ENCODE measurements at regions not wholly inside any gene's neighbourhood (a gene's known extent, or its start where the extent isn't known, plus 50 kb on each side); places are given as distances from the start of the nearest gene placed in this dataset.

- no peak for DNase-seq
Observed at GRCh38 chr2:11018651-11019185, 107.0 kb downstream of the KCNF1 start.

DNA sequence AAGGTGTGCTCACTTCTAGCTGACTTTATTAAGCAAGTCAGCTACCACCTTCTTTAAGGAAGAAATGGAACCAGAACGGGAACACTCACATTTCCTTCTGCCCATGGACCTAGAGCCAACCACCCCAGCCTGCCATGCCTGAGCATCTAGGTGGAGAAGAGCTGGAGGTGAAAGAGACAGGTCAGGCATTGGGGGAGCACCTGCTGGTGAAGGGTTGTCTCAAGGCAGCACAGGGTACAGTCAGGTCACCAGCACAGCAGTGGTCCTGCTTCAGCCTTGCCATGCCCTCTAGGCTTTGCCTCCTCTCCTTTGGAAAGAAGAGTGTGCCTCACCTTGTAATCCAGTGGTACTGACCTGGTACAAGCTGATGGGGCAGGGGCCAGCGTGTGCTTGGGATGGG, 107.9 kb downstream of the KCNF1 start:
- DNase-seq: no peak

GRCh38 chr2:11022064-11022463, 110.3 kb downstream of the KCNF1 start:
- DNase-seq: no peak

DNA sequence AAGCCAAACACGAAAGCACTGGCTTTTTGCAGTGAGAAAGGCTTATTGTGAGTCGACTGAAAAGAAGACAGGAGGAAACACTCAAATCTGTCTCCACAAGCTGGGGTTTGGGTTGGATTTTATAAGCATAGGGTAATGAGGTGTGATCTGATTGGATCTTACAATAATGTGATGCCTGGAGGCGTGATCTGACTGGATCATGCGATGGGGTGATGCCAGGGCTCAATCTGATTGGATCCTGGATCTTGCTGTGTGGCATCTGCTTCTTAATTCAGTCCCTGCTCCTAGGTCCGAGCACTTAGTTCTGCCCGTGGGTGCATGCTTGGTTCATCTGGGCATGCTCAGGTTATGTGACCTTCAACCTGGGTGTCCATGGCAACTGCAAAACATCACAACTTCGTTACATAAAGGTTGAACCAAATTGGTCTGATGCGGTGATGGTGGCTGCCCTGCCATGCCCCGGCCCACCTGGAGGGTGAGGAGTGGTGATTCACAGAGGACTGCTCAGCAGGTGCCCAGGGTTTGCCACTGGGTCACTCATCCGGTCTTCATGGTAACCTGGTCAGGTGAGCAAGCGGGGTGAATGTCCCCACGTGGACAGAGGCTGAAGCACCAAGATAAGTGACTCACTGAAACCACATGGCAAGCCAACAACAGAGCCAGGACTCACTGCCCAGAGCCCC, 111.0 kb downstream of the KCNF1 start:
- no peak for DNase-seq

DNA sequence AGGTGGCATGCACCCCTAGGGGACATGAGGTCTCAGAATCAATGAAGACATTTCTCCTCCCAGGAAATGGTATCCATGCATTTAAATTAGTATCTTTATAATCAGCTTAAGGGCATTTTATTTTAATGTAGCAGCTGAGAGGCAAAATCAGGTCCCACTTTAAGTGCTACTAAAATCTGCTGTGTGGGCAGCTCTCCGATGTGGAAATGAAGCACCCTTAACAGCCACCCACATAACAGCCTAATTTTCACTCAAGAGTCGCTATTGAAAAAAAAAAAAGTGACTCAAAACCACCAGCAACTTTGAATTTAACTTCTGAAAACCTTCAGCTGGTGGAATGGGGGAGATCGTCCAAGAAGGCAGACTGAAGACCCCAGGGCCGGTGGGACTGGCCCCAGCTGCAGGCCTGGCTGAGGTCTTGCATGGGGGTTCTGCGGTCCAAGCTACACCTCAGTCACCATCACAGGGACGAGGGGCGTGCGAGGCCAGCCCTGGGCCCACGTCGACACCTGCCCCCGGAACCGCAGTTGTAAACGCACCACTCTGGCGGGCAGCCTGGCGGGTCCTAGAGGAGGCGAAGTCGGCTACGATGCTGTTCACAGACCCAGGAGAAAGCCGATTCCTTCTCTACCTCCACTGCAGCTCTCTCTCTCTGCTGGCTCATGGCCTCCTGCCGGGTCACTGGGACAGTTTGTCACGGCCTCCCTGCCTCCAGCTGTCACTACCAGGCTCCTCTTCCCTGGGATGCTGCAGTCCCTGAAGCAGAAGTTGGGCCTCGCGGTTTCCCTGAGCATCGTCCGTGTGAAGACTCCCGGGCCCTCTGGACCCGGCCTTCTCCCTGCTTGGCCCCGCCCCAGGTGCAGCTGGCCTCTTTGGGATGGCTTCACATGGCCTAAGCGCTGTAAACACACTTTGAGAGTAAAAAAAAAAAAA, 111.9 kb downstream of the KCNF1 start:
- no peak for DNase-seq

DNA sequence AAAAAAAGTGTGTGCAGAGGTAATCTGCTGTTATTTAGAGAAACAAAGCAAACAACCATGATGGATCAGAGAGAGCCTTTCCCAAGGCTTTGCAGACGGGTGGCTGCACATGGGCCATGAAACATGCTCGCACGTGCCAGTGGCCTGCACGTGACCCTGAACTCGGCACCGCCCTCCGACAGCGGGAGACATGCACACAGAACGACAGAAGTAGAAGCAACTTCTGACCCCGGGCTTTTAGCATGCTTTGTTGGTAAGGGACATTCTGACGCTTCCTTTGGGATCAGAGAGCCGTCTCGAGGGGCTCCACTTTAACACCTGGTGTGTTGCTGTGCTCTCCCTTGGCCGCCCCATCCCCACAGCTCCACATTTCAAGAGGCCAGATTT, 112.5 kb downstream of the KCNF1 start:
- DNase-seq: no peak

DNA sequence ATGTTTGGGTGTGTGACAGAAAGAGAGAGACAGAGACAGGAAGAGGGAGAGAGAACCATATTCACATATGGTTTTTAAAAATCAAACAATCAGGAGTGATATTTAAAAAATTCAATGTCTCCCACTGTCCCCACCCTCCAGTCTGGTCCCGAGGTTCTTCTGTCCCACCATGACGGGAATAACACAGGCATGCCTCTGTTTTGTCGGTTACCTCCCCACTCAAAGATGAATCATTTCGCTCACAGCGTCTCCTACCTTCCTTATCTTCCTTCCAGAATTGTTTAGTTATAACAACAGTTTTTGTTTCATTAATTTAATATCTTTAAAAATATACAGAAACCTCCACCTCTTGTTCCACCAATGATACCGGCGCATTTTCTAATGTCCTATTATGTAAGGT, 113.0 kb downstream of the KCNF1 start:
- DNase-seq: no peak

GRCh38 chr2:11026286-11026921, 114.7 kb downstream of the KCNF1 start:
- no peak for DNase-seq

DNA sequence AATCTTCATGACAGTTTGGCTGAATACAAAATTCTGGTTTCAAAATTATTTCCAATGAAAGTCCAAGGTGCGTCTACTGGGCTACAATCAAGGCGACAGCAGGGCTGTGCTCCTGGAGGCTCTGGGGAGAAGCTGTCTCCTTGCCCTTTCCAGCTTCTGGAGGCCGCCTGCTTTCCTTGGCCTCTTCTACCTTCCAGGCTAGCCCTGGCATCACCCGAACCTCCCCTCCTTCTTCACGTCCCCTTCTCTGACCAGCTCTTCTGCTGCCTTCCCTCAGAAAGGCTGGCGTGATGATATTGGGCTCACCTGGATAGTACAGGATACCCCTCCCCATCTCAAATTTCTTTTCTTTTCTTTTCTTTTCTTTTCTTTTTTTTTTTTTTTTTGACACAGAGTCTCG, 115.5 kb downstream of the KCNF1 start:
- DNase-seq: no peak

- no peak for DNase-seq
Observed at GRCh38 chr2:11028407-11028916, 116.7 kb downstream of the KCNF1 start.

DNA sequence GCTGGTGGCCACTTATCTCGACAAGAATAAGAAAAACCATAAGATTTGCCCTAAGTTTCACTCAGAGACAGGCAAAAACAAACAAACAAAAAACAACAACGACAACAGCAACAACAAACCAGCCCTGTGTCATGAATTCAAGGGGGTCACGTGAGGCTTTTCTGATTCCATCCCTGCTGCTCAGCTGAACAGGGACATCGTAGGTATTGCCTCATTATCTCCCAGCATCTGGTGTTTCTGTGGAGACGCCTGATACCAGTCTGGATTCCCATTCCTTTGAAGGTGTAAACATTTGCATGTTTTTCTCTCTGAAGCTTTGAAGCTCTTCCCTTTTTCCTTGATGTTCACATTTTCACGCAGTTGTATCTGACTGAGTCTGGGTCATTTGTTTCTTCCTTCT, 117.4 kb downstream of the KCNF1 start:
- DNase-seq: no peak

- DNase-seq: no peak
Observed at GRCh38 chr2:11030036-11030435, 118.3 kb downstream of the KCNF1 start.

DNA sequence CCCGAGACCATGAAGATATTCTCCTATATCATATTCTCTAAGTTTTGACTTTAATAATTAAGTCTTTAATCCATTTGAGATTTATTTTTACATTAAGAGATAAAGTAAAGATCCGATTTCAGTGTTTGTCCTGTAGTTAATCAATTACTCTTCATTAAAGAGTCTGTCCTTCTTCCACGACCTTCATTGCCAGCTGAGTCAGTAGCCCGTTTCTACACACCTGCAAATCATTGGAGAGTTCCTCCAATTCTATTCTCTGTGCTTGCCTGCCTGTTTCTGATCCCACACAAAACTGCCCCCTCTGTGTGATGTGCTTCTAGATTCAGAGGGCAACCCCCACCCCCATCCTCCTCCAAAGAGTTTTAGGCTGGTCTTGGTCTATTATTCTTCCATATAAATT, 119.2 kb downstream of the KCNF1 start:
- no peak for DNase-seq

DNA sequence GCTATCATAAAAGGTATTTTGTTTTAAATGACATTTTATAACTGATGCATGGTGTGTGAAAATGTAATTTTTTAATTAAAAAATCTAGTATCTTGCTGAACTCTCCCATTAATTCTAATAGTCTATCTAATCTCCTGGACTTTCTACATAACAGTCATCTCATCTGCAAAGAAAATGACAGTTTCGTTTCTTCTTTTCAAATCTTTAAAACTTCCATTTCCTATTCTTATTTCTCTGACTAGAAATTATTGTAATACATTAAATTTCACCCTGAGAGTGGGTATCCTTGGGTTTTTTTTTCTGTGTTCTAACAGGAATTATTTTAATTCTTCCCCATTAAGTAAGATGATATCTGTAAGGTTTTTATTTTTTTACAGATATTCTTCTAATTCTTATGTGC, 120.1 kb downstream of the KCNF1 start:
- DNase-seq: no peak

DNA sequence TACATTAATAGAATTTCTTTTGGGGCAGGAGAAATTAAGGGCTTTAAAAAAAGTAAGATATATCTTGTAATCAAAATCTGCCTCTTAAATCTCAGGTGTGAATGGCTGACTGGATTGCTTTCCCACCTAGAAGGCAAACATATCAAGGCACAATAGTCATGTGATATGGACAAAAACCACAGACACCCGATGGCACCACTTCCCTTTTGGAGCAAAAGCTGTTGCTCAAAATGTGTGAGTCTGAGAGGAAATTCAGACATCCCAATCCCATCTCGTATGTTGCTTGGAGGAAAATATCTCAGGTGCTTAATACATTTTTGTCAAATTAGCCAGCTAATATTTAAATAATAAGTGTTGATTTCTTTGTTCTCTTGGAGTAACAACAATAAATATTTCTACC, 120.7 kb downstream of the KCNF1 start:
- no peak for DNase-seq

DNA sequence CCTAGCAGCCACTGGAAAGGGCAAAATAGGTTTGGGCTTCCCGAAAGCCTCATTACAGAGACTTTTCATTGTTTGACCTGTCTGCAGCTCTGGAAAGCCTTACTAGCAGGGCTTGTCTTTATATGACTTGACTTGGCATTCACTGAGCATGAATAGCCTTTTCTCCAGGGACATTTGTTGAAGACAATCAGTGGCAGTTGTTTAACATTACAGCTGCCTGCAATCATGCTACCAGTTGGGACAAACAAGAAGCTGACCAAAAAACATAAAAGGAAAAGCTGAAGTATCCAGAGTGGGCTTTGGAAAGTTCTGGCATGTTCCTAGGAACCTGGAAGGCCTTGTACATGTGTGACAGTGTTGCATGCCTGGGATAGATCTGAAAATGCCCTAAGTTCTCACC, 121.4 kb downstream of the KCNF1 start:
- no peak for DNase-seq

- DNase-seq: no peak
Observed at GRCh38 chr2:11038641-11039040, 116.6 kb upstream of the SLC66A3 start.

GRCh38 chr2:11040992-11041391, 114.3 kb upstream of the SLC66A3 start:
- DNase-seq: no peak

DNA sequence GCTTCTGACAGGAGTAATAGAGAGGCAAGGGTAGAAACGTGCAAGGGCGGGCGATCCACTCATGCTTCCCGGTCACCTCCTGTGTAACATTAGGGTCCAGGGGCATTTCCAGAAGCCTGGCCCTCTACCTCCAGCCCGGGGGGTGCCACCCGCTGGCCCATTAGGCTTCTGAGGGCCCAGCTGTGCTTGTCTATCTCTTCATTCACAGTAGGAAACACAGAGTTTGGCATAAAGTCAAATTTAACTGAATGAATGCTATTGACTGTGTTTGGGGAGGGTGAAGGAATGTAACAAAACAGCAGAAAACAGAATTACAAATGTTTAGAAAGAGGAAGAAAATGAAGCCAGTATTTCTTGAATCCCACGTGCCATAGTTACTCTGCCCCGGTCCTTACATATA, 112.4 kb upstream of the SLC66A3 start:
- DNase-seq: no peak

- DNase-seq: no peak
Observed at GRCh38 chr2:11043245-11043644, 112.0 kb upstream of the SLC66A3 start.

DNA sequence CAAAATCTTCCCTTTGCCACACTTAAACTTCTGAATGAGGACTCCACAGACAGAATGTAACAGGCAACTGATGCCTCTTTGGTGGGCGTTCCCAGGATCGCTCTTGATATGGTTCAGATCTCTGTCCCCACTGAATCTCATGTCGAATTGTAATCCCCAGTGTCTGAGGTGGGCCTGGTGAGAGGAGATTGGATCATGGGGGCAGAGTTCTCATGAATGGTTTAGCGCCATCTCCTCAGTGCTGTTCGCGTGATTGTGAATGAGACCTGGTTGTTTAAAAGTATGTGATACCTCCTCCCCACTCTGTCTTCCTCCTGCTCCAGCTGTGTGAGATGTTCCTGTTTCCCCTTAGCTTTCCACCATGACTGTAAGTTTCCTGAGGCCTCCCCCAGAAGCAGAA, 111.1 kb upstream of the SLC66A3 start:
- no peak for DNase-seq

GRCh38 chr2:11045294-11045693, 110.0 kb upstream of the SLC66A3 start:
- no peak for DNase-seq

DNA sequence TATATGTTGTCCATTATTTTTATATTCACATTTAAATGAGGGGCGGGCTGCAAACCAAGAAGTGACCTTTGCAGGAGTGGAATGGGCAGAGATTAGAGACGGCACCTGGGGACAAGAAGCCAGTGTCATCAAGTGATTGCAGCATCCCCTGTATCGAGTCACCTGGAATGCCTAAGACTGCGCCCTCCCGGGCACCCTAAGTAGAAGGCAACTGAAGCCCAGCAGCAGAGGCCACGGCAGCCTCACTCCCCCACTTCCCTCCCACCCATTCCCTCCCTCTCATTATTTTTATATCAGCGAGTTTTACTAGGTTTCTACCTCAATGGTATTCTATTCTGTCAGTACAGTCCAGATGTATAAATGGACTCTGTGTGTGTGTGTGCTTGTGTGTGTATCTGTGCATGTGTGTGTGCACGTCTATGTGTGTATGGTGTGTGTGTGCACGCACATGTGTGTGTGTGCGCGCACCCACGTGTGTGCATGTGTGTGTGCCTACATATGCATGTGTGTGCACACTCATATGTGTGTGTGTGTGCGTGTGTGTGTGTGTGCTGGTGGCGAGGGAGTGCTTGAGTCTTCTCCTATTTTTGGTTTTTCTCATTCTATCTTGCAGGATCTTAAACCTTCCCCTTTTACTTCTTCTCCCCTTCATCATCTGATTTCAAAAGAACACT, 106.8 kb upstream of the SLC66A3 start:
- no peak for DNase-seq
